Ovary (tissue), 7 donors: ENCODE measurements at regions not wholly inside any gene's neighbourhood (a gene's known extent, or its start where the extent isn't known, plus 50 kb on each side); places are given as distances from the start of the nearest gene placed in this dataset.

Experiments used
- DNase-seq, 5 donors: peaks; one replicate each; pipeline ENCODE4 v3.0.0-alpha.2; 2019 to 2020
- H3K27ac ChIP-seq, 2 donors: fragments of 200-600 bp; one replicate each; pipeline versions ENCODE4 v1.5.1 to v1.8.0; 2019 to 2022
- H3K27me3 ChIP-seq: fragments of 200-600 bp; one replicate; pipeline ENCODE4 v1.8.0; 2022
- H3K36me3 ChIP-seq: fragments of 200-600 bp; sonication (generic); one replicate; pipeline ENCODE4 v1.5.1; 2019
- H3K4me1 ChIP-seq: one replicate; pipeline ENCODE4 v1.8.1; 2013; ENCODE audit warnings: mild to moderate bottlenecking, moderate library complexity; ENCODE audit not compliant: insufficient read depth
- H3K4me3 ChIP-seq: fragments of 200-600 bp; sonication (generic); one replicate; pipeline ENCODE4 v1.5.1; 2017
- H3K9me3 ChIP-seq, 2 donors: fragments of 200-600 bp in 1 of 2; sonication (generic) in 1 of 2; one replicate each; pipeline versions ENCODE4 v1.5.1 to v1.8.1; 2013 to 2019; ENCODE audit warnings: mild to moderate bottlenecking in 1 of 2, moderate library complexity in 1 of 2
- CTCF ChIP-seq, 3 donors: fragments of 450-650 bp in 2 of 3; fragments of 200-600 bp in 1 of 3; IDR thresholded peaks; one replicate each; pipeline versions ENCODE4 v1.5.1 to v1.8.0; 2016 to 2022; ENCODE audit warnings: antibody characterized with exemption in 3 of 3, mild to moderate bottlenecking in 1 of 3
- EP300 ChIP-seq: sonication (generic); formaldehyde crosslinking; IDR thresholded peaks from one replicate; pipeline ENCODE4 v1.6.1; 2017; ENCODE audit warnings: antibody characterized with exemption
- POLR2A ChIP-seq: fragments of 450-650 bp; IDR thresholded peaks from one replicate; pipeline ENCODE4 v1.6.1; 2017; ENCODE audit warnings: antibody characterized with exemption, mild to moderate bottlenecking, moderate library complexity
- WGBS, 3 donors: extraction: QIAGEN DNeasy Blood & Tissue Kit in 1 of 3; methylation state at CpG; one replicate each; pipeline versions ENCODE4 v1.1.5 to v1.1.7; 2013 to 2017; 5-methylcytosine and 5-hydroxymethylcytosine counted together
- intact Hi-C, 4 donors: fragments of 100-400 bp; cut with DNase I; formaldehyde crosslinking; loops; one replicate each; pipeline versions ENCODE4 v1.11.0 to v1.15.1; 2022 to 2023
- donor health status: DM: no; HTN: no; CAD: no; lungs with moderate emphysema.
- donor health status: DM: no; HTN: no; CAD: no.
- donor health status: Bipolar disorder and iron deficiency.
- donor health status: DM: no; HTN: no; CAD: no.
- donor health status: DM: yes; HTN: yes; CAD: no.

DNA sequence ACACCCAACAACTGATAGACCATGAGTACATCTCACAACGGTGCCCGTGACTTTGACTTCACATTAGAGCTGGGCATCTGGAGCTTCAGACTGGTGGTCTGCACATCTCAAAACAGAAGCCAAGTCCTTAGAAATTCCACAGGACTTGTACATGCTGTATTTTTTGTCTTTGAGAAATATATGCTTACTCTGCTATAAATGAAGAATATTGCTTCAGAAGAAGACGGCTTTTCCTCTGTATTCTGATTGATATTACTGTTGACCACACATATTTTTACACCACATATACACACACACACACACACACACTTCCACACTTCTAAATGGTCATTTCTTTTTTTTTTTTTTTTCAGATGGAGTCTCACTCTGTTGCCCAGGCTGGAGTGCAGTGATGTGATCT lies 338.3 kb upstream of the KIF2A start:
- TF ChIP-seq POLR2A = no peak
- TF ChIP-seq EP300 = no peak
- no peak for TF ChIP-seq CTCF (IDR thresholded peaks at IDR 0.05)
- no peak overlapping the region for H3K4me3 ChIP-seq
- no peaks in the 10 kb centered on the region for H3K9me3 ChIP-seq
- intact Hi-C loops = no loop called here
- H3K27me3 ChIP-seq = no peaks in the 10 kb centered on the region
- no peaks in the 10 kb centered on the region for H3K36me3 ChIP-seq
- 71 to 75% (median 74%) methylated on average over 3 of the region's 3 CpGs for WGBS, 3 donors
- no peaks in the 10 kb centered on the region for H3K4me1 ChIP-seq
- no peak for DNase-seq
- no peak overlapping the region for H3K27ac ChIP-seq

DNA sequence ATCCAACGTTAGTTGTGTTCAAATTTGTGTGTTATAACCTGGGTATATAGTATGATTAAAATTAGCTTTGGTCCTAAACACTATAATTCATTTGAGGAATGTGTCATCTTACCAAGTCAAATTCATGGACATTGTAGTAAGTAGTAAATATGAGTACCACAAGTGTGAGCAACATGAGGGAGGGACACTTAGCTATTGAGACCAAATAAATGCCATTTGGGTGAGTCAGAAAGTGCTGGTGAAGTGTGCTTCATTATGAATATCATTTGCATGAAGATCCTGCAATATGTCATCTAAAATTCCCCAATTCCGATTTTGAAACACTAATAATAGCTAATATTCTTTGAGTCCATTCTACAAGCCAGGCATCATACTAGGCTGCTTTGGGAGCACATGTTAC lies 336.7 kb upstream of the KIF2A start:
- no peak overlapping the region for H3K4me3 ChIP-seq
- TF ChIP-seq CTCF (IDR thresholded peaks at IDR 0.05) (no peak), EP300 (no peak), POLR2A (no peak)
- no peak overlapping the region for H3K27ac ChIP-seq
- no peaks in the 10 kb centered on the region for H3K36me3 ChIP-seq
- 56 to 68% (median 64%) methylated on average over 2 of the region's 2 CpGs for WGBS, 3 donors
- no peaks in the 10 kb centered on the region for H3K27me3 ChIP-seq
- DNase-seq = no peak
- no peaks in the 10 kb centered on the region for H3K9me3 ChIP-seq
- H3K4me1 ChIP-seq = no peaks in the 10 kb centered on the region
- intact Hi-C loops = no loop called here

DNA sequence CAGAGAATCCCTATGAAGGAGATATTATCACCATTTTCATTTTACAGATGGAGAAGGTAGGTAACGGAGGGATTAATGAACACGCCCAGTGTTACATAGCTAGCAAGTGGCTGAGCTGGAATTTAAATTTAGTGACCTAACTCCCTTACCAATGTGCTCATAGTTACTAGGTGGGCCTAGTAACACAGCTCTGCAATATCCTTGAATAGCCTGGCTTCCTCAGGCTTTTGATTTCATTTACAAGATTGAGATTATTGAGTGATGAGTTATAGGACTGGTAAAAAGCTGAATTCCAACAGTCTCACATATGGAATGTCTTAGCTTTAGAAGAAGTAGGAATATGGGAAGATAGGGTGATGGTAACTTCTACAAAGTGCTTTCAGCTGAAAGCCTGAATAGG lies 336.3 kb upstream of the KIF2A start:
- H3K4me3 ChIP-seq = no peak overlapping the region
- DNase-seq = no peak
- H3K27me3 ChIP-seq = no peaks in the 10 kb centered on the region
- TF ChIP-seq POLR2A (no peak), CTCF (IDR thresholded peaks at IDR 0.05) (no peak), EP300 (no peak)
- 83 to 97% (median 96%) methylated on average over 2 of the region's 2 CpGs for WGBS, 3 donors
- no peaks in the 10 kb centered on the region for H3K36me3 ChIP-seq
- intact Hi-C loops = no loop called here
- no peak overlapping the region for H3K27ac ChIP-seq
- H3K9me3 ChIP-seq = no peaks in the 10 kb centered on the region
- no peaks in the 10 kb centered on the region for H3K4me1 ChIP-seq

DNA sequence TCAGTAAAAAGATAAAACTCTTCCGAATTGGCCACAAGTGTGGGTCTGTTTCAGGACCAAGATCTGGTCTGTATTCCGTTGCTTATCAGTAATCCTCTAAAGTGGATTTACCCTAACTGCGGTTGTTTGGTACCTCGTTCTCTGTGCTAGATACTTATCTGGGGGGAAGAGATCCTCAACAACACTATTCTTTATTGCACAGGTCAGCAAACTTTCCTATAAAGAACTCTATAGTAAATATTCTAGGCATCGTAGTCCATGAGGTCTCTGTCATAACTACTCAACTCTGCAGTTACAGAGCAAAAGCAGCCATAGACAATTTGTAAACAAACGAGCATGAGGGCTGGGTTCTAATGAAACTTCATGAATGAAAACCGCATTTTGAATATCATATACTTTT lies 335.8 kb upstream of the KIF2A start:
- Histone ChIP-seq H3K9me3 (no peaks in the 10 kb centered on the region), H3K27me3 (no peaks in the 10 kb centered on the region), H3K36me3 (no peaks in the 10 kb centered on the region), H3K4me3 (no peak overlapping the region), H3K27ac (no peak overlapping the region), H3K4me1 (no peaks in the 10 kb centered on the region)
- intact Hi-C loops = no loop called here
- TF ChIP-seq EP300 (no peak), CTCF (IDR thresholded peaks at IDR 0.05) (no peak), POLR2A (no peak)
- no peak for DNase-seq
- 73 to 82% (median 76%) methylated on average over 7 of the region's 7 CpGs for WGBS, 3 donors

DNA sequence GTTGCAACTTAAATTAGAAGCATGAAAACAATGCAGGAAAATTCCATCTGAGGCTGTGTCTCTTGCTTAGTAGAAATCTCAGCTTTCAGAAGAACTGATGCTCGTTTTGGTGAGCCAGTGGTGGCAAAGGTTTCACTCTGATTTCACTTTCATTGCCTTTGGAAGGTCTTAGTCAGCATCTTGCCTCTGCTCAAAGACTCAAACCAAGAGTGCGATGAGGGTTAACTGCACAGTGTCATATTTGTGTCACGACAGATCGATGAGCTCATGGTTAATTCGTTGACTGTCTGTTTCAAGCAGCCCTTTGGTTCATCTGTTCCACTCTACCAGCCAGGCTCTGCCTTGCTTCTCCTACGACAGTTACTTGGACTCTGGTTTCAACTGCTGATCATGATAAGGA lies 331.3 kb upstream of the KIF2A start:
- WGBS, 3 donors = 76 to 78% (median 78%) methylated on average over 6 of the region's 6 CpGs
- no peaks in the 10 kb centered on the region for H3K9me3 ChIP-seq
- H3K36me3 ChIP-seq = no peaks in the 10 kb centered on the region
- DNase-seq = no peak
- intact Hi-C loops = no loop called here
- H3K27me3 ChIP-seq = no peaks in the 10 kb centered on the region
- no peak overlapping the region for H3K4me3 ChIP-seq
- H3K27ac ChIP-seq = no peak overlapping the region
- TF ChIP-seq CTCF (IDR thresholded peaks at IDR 0.05) (no peak), EP300 (no peak), POLR2A (no peak)
- no peaks in the 10 kb centered on the region for H3K4me1 ChIP-seq
